Mammary epithelial cell (primary cell): ENCODE measurements at regions not wholly inside any gene's neighbourhood (a gene's known extent, or its start where the extent isn't known, plus 50 kb on each side); places are given as distances from the start of the nearest gene placed in this dataset.

Experiments used
- EZH2 ChIP-seq: IDR thresholded peaks from 2 replicates; pipeline ENCODE4 v1.6.1; 2012; ENCODE audit warnings: low read length, inconsistent platforms, borderline replicate concordance
- TF ChIP-seq, protein P1 (sequence below), 2 donors: IDR thresholded peaks in 1 of 2; conservative IDR thresholded peaks in 1 of 2; 2 replicates each; pipeline ENCODE4 v1.5.1; 2011 to 2012; ENCODE audit warnings: inconsistent platforms in 2 of 2, low read length in 2 of 2, mild to moderate bottlenecking in 2 of 2, control low read depth in 1 of 2, low read depth in 1 of 2; ENCODE audit not compliant: insufficient read depth in 1 of 2; ENCODE audit errors: extremely low read depth in 1 of 2

DNA sequence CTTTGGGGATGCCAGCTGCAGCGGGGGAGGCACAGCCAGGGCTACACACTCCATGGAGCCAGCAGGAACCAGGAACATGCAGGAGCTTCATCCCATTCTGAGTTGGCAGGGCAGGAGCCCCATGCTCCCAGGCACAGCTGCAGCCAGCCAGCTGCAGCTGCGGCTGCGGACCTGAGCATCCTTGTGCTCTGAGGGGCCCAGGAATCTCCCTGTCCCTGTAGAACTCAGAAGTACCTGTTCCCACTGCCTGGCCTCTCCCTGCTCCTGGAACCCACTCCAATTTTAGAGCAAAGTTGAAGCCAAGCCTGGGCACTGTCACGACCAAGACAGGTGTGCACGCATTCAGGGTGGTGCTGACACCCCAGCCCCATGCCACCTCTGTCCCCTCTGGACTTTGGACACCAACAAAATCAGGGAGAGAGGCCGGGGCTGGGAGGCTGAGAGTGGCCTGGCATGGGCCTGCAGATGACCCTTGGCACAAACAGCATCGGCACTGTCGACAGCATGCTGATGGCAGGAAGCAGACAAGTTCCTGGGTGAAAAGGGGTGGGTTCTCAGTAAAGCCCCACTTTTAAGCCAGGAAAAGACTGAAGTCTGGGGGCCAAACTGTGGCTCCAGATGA is 257.3 kb upstream of the LRFN5 start:
- TF ChIP-seq, protein P1, sequence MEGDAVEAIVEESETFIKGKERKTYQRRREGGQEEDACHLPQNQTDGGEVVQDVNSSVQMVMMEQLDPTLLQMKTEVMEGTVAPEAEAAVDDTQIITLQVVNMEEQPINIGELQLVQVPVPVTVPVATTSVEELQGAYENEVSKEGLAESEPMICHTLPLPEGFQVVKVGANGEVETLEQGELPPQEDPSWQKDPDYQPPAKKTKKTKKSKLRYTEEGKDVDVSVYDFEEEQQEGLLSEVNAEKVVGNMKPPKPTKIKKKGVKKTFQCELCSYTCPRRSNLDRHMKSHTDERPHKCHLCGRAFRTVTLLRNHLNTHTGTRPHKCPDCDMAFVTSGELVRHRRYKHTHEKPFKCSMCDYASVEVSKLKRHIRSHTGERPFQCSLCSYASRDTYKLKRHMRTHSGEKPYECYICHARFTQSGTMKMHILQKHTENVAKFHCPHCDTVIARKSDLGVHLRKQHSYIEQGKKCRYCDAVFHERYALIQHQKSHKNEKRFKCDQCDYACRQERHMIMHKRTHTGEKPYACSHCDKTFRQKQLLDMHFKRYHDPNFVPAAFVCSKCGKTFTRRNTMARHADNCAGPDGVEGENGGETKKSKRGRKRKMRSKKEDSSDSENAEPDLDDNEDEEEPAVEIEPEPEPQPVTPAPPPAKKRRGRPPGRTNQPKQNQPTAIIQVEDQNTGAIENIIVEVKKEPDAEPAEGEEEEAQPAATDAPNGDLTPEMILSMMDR (conservative IDR thresholded peaks at IDR 0.05 in 1 of 2, IDR thresholded peaks at IDR 0.05 in 1 of 2; ENCODE audit: extremely low read depth in 1 of 2, insufficient read depth in 1 of 2, low read depth in 1 of 2, low read length in 2 of 2): no peak
- TF ChIP-seq EZH2: no peak
